HG03064 (cell line): ENCODE measurements at regions not wholly inside any gene's neighbourhood (a gene's known extent, or its start where the extent isn't known, plus 50 kb on each side); places are given as distances from the start of the nearest gene placed in this dataset.
"Not testable (repeated sequence)": the region's sequence is repeated elsewhere in the genome, so short reads cannot be mapped to it uniquely, and the experiment has no call there.

Source experiments
- ATAC-seq: cut with Tn5 transposase; IDR thresholded peaks from one replicate; pipeline ENCODE4 v1.9.1; 2021; ENCODE audit warnings: low read depth; ENCODE audit not compliant: unreplicated experiment

DNA sequence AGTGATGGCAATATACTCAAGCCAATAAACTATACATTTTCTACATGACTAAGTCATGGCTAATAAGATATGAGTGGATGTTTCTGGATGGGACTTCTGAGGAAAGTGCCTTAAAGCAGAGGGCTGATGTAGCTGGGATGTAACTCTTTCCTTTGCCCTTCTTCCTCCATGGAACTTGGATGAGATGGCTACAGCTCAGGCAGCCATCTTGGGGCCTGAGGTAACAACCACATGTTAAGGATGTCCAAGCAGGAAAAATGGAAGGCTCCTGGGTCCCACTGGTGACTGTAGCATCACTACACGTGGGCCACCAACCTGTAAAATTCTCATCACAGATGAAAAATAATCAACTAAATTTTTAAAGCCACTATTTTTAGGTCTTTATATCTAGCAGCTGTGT is 54.4 kb upstream of the GRIP1 start:
- no peak for ATAC-seq

DNA sequence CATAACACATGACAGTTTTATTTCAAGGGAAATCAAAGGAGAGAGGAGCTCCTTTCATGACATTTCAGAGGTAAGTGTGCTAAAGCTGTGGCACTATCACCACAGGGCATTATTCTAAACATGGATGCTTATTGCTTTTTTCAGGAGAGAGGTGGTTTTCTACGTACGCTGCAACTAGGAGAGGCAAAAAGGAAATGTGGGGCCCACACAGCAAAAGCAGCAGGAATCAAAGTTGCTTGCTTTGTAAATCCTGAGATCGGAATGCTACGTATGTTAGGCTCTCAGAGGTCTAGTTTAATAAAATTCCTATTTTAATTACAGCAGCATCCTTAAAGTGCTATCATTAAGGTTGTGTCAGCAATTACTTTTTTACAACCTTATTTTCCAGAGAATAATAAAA is 55.0 kb upstream of the GRIP1 start:
- no peak for ATAC-seq

DNA sequence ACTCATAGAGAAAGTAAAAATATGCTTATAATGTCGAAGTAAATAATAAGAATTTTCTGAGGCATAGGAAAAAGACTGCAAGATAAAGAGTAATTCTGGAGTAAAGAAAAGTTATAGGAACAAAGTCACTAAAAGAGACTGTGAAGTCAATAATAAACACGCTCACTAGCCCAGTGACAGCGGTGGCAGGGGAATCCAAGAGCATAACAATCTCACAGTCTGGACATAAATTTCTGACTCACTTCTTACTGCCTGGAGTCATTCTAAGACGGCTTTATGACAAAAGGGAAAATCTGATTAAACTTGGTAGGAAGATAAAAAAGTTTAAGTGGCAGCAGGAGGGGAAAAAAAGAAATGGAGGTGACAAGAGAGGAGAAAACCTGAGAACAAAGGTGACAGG is 56.4 kb upstream of the GRIP1 start:
- ATAC-seq = no peak

- ATAC-seq = no peak
These were observed 58.1 kb upstream of the GRIP1 start for GRCh38 chr12:66736931-66737330.

- ATAC-seq = no peak
These were observed 60.4 kb upstream of the GRIP1 start for GRCh38 chr12:66739266-66739665.

- no peak for ATAC-seq
These were observed 61.2 kb upstream of the GRIP1 start for GRCh38 chr12:66739940-66740651.

DNA sequence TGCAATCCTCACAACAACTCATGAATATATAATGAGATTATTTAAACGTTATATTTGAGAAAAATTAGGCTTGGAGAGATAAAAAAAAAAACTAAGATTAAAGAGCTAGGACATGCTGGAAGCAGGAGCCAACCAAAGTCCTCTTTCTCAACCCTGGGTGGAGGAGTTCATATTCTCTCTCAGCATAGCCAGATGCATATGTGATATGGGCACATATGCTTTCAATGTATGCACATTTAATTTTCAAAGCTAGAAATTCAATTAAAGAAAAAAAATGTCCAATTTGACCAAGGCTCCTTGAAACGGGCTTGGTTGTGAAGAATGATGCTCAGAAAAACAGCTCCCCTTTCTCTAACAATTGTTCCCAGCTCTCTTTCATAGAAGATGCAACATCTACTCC is 61.9 kb upstream of the GRIP1 start:
- no peak for ATAC-seq

DNA sequence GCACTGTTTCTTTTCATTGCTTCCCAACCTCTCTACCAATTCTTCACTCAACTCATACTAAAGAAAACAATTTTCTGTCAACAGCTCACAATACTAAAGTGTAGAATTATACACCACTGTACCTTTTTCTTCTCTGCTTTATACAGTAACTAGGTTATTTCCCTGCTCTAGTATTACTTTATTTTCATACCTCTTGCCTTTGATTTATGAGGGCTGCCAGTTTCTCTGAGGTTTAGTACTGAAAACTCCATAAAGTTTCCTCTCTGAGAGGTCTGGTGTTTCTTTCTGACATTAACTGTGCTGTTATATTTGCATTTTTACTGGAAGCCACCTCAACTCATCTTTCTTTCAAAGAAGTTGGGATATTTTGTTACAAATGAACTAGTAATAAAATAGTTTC is 63.0 kb upstream of the GRIP1 start:
- ATAC-seq = no peak

- no peak for ATAC-seq
These were observed 63.9 kb upstream of the GRIP1 start for GRCh38 chr12:66742508-66743367.

DNA sequence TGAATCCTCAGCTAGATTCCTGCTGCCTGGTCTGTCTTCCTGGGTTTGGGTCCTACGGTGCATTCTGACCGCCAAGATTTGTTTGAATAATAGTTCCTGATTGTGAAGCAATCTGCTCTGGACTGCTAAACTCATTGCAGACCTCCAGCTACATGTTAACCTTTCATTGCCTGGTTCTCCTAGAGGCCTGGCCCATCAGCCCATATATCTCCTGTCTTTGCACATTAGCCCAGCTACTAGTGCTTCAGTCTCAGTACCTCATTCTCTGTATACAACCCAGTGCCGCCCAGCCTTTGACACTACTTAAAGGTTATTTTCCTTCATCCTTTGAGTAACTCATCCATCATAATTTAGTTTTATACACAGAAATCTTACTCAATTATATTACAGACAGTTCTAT is 65.6 kb upstream of the GRIP1 start:
- no peak for ATAC-seq

- ATAC-seq = no peak
These were observed 66.1 kb upstream of the GRIP1 start for GRCh38 chr12:66744956-66745383.

DNA sequence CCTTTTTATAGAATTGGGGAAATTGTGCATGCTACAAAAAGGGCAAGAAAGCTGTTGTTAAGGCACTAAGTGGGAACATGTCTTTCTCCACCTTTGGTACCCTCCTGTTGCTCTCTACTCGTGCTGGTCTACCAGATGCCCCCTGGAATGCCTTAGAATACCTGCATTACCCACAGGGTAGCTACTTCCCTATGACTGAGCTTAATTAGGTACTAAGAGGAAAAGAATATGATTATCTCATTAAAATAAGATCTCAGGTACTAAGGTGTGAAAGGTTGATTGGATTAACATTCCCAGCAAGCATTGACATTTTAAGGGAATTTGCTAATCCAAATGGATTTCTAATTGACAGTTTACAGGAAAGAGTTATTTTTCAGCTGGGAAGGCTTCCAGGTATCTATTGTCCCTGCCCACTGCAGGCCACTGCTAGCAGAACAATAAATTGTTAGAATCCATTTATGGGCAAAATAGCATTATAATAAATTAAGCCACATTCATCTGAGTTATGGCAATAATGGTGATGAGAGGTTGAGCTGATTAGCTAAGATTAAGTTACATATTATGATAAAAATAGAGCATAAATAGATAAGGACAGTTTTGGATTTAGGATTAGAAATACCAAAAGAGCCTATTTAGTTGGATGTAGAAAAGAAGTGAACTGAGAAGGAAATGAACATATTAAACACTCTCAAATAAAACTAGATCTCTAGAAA is 67.8 kb upstream of the GRIP1 start:
- no peak for ATAC-seq

DNA sequence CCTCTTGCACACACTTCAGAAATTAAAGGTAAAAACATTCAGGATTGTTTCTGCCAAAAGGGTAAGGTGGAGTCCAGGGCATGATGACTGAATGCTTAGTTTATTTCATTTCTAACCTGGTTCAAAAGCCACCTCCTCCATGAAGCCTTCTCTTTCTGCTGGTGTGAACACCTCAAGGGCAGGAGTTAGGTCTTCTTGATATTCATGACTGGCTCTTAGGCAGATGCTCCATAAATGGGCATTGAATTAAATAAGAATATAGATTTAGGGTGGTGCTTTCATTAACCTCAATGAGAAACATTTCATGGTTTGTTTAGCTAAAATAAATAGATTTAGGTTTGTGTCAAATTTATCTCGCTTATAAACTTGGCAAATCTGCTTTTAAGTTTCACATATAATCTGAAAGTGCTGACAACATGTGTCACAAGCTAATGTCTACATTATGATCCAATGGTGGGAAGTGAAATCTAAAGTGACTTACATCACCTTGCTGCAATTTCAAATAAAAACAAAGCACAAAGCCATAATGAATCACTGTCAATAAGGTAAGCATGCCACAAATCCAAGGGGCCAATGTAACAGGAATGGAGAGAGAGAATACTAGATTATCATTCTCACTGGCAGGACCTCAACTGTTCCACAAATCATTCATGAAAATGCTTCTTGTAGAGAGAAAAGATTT is 72.7 kb upstream of the GRIP1 start:
- ATAC-seq = no peak

GRCh38 chr12:66753810-66754209 is 74.9 kb upstream of the GRIP1 start:
- ATAC-seq = no peak

DNA sequence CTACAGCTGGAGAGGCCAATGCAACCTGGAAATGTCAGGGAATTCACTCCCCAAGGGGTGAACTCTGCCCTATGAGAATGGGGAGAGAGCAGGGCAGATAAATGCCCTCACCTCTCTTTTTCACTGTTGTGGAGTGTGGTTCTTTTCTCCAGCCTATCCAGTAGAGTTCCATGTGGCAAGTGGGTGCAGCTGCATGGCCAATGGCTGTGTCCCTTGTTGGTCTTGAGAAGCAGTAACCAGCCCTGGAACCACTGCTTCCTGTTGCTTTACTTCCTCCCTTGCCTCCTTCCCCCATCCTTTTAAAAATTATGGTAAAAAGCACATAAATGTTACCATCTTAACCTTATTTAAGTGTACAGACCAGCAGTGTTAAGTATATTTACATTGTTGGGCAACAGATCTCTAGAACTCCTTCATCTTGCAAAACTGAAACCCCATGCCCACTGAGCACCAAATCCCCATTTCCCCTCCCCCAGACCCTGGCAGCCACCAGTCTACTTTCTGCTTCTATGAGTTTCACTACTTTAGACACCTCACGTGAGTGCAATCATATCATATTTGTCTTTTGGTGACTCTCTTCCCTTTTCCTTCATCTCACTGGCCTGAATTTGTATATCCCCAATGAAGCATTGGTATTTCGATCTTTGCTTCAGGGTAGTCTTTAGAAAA is 77.0 kb upstream of the GRIP1 start:
- ATAC-seq = no peak

GRCh38 chr12:66756631-66757030 is 77.8 kb upstream of the GRIP1 start:
- ATAC-seq = no peak

- not testable (repeated sequence) for ATAC-seq
These were observed 81.2 kb upstream of the GRIP1 start for GRCh38 chr12:66760122-66760521.

DNA sequence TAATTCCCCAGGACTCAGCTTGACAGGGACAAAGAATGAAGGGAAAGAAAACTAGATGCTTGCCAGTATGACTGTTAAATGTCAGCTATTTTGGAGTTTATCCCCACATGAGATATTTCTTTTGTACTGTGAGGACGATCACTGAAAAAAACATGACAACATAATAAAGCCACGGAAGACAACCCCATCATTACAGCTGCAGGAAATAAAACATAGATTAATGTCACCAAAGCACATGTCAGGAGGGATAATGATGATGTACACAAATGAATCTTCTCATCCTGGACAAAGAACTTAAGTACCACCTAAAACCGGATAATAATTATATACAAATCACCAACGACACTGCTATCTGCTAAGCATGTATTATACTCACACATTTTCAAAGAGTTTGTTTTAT is 84.6 kb upstream of the GRIP1 start:
- no peak for ATAC-seq

DNA sequence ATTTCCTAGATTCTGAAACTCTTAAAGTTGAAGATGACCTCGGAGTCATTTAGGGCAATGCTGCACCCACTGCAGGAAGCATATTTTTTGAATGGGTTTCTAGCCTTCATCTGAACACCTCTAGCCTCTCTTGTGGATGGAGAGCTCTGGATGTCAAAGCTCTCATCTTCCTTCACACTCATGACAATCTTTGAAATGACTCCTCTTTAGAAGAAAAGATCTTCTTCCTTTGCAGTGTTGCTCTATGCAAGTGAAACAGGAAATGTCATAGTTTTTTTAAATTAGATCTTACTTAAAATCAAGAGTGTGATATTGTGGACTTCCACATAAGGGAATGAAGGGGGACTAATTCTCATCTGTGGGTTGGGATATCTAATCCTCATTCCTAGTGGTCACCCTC is 86.3 kb upstream of the GRIP1 start:
- ATAC-seq = no peak

GRCh38 chr12:66767536-66767935 is 88.7 kb upstream of the GRIP1 start:
- ATAC-seq = no peak
